OCI-LY1 (cell line): ENCODE measurements at regions not wholly inside any gene's neighbourhood (a gene's known extent, or its start where the extent isn't known, plus 50 kb on each side); places are given as distances from the start of the nearest gene placed in this dataset.

Source experiments
- CTCF ChIP-seq: fragments of 200-600 bp; sonication (generic), shearing (Covaris generic); IDR thresholded peaks from 2 replicates; pipeline ENCODE4 v1.5.1; 2017; ENCODE audit warnings: mild to moderate bottlenecking, antibody characterized with exemption, low read length, moderate library complexity, mixed read lengths
- EZH2 ChIP-seq: fragments of 200-600 bp; sonication (generic), shearing (Covaris generic); IDR thresholded peaks from 2 replicates; pipeline ENCODE4 v1.8.0; 2017; ENCODE audit warnings: borderline replicate concordance, mixed run types, mild to moderate bottlenecking, antibody characterized with exemption, low read length, moderate library complexity, mixed read lengths

DNA sequence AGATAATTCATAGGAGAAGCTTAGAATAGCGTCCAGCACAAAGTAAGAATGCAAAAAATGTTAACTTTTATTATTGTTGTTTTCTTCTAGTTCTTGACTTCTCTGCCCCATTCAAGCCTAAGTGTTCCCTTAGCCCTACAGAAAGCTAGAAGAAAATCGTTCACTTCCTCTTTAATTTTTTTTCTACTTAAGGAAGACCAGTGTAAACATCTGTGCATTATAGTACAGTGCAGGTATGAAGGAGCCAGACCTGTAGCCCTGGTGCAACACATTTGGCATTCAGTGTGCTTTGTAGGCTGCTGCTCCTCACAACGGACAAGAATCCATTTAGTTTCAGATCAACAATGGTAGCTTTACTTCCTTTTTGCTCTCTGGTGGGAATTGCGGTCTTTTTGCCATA is 127.8 kb upstream of the SLC7A14 start:
- TF ChIP-seq CTCF (no peak), EZH2 (no peak)
